Mucosa of gallbladder (tissue), 1 donor: ENCODE measurements at regions not wholly inside any gene's neighbourhood (a gene's known extent, or its start where the extent isn't known, plus 50 kb on each side); places are given as distances from the start of the nearest gene placed in this dataset.
A peak's percentile ranks its signal among the peaks of the same experiment; 100 is the strongest.

Source experiments
- DNase-seq: peaks from one replicate; pipeline ENCODE4 v3.0.0-alpha.2; 2020; ENCODE audit warnings: low spot score
- donor health status: DM: no; HTN: no; CAD: no.

- DNase-seq = no peak
Observed at GRCh38 chr10:3523309-3524050, 261.5 kb downstream of the KLF6 start.

- no peak for DNase-seq
Observed at GRCh38 chr10:3516923-3517255, 268.1 kb downstream of the KLF6 start.

- DNase-seq = no peak
Observed at GRCh38 chr10:3516234-3516922, 268.6 kb downstream of the KLF6 start.

- DNase-seq = no peak
Observed at GRCh38 chr10:3514691-3515090, 270.3 kb downstream of the KLF6 start.

- no peak for DNase-seq
Observed at GRCh38 chr10:3512263-3512662, 272.7 kb downstream of the KLF6 start.

GRCh38 chr10:3511483-3511882 is 273.5 kb downstream of the KLF6 start:
- DNase-seq = no peak

- DNase-seq = no peak
Observed at GRCh38 chr10:3510741-3511140, 274.3 kb downstream of the KLF6 start.

- no peak for DNase-seq
Observed at GRCh38 chr10:3509355-3509754, 275.7 kb downstream of the KLF6 start.

- DNase-seq = no peak
Observed at GRCh38 chr10:3503299-3503698, 281.7 kb downstream of the KLF6 start.

- no peak for DNase-seq
Observed at GRCh38 chr10:3502673-3503072, 282.3 kb downstream of the KLF6 start.

- peak; percentile 53 for DNase-seq
Observed at GRCh38 chr10:3500408-3500856, 284.6 kb downstream of the KLF6 start.

GRCh38 chr10:3499120-3499519 is 285.9 kb downstream of the KLF6 start:
- DNase-seq = no peak

- DNase-seq = no peak
Observed at GRCh38 chr10:3497581-3497980, 287.4 kb downstream of the KLF6 start.

- DNase-seq = no peak
Observed at GRCh38 chr10:3496138-3496537, 288.9 kb downstream of the KLF6 start.

- DNase-seq = no peak
Observed at GRCh38 chr10:3495281-3495680, 289.7 kb downstream of the KLF6 start.

- DNase-seq = no peak
Observed at GRCh38 chr10:3494838-3495230, 290.2 kb downstream of the KLF6 start.

- DNase-seq = no peak
Observed at GRCh38 chr10:3494131-3494837, 290.7 kb downstream of the KLF6 start.

GRCh38 chr10:3493621-3494020 is 291.4 kb downstream of the KLF6 start:
- no peak for DNase-seq

- DNase-seq = no peak
Observed at GRCh38 chr10:3491571-3491970, 293.4 kb downstream of the KLF6 start.

- no peak for DNase-seq
Observed at GRCh38 chr10:3487228-3487627, 297.8 kb downstream of the KLF6 start.

- peak; percentile 89 for DNase-seq
Observed at GRCh38 chr10:3486346-3487065, 298.5 kb downstream of the KLF6 start.

GRCh38 chr10:3485057-3485686 is 299.8 kb downstream of the KLF6 start:
- no peak for DNase-seq
